ENCODE measurements at regions not wholly inside any gene's neighbourhood (a gene's known extent, or its start where the extent isn't known, plus 50 kb on each side); places are given as distances from the start of the nearest gene placed in this dataset.

GRCh38 chr22:19648419-19648929 lies 65.8 kb upstream of the SEPTIN5 start:
- H3K9me3 ChIP-seq (ENCODE audit: low read length) = peaks cover 14% of the 10 kb centered on the region
- no peak overlapping the region for H2AFZ ChIP-seq (ENCODE audit: low read length)
- H3K9me2 ChIP-seq (ENCODE audit: insufficient read depth, low read length) = no peaks in the 10 kb centered on the region
- no peaks in the 10 kb centered on the region for H3K79me2 ChIP-seq (ENCODE audit: insufficient read depth, low read depth, low read length)
- no peaks in the 10 kb centered on the region for H3K36me3 ChIP-seq (ENCODE audit: insufficient read depth, low read length)
- no peak overlapping the region for H3K4me3 ChIP-seq (ENCODE audit: low read depth, low read length, poor library complexity, severe bottlenecking)
- no peaks in the 10 kb centered on the region for H3K4me1 ChIP-seq (ENCODE audit: insufficient read depth, low read length, poor library complexity, severe bottlenecking)
- H3K27ac ChIP-seq (ENCODE audit: low read depth, low read length, poor library complexity, severe bottlenecking) = no peak overlapping the region
- POLR2A ChIA-PET = interaction anchor here (0.7 kb wide), 1 partner anchor 337 kb away, joined by 3 read pairs; no protein-coding TSS in a partner anchor
- CTCF ChIA-PET (ENCODE audit: unreplicated experiment) = no interaction called here
- no peaks in the 10 kb centered on the region for H4K20me1 ChIP-seq (ENCODE audit: insufficient read depth, low read length)
- no TSS peak for BruUV-seq (replicated peaks)
- intact Hi-C loops (cut with micrococcal nuclease; ENCODE audit: unreplicated experiment) = no loop called here
- TF ChIP-seq, protein P1, sequence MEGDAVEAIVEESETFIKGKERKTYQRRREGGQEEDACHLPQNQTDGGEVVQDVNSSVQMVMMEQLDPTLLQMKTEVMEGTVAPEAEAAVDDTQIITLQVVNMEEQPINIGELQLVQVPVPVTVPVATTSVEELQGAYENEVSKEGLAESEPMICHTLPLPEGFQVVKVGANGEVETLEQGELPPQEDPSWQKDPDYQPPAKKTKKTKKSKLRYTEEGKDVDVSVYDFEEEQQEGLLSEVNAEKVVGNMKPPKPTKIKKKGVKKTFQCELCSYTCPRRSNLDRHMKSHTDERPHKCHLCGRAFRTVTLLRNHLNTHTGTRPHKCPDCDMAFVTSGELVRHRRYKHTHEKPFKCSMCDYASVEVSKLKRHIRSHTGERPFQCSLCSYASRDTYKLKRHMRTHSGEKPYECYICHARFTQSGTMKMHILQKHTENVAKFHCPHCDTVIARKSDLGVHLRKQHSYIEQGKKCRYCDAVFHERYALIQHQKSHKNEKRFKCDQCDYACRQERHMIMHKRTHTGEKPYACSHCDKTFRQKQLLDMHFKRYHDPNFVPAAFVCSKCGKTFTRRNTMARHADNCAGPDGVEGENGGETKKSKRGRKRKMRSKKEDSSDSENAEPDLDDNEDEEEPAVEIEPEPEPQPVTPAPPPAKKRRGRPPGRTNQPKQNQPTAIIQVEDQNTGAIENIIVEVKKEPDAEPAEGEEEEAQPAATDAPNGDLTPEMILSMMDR (conservative IDR thresholded peaks at IDR 0.05; ENCODE audit: low read length) = no peak
- TF ChIP-seq EZH2phosphoT487 (IDR thresholded peaks at IDR 0.05; ENCODE audit: borderline replicate concordance, low read depth, low read length) = no peak
- DNase-seq (ENCODE audit: low spot score) = peak; percentile 51
- H3K4me2 ChIP-seq (ENCODE audit: low read length) = no peak overlapping the region

- Histone ChIP-seq H3K4me3 (ENCODE audit: low read depth, low read length, poor library complexity, severe bottlenecking) (no peak overlapping the region), H3K36me3 (ENCODE audit: insufficient read depth, low read length) (no peaks in the 10 kb centered on the region), H3K27ac (ENCODE audit: low read depth, low read length, poor library complexity, severe bottlenecking) (no peak overlapping the region), H3K9me2 (ENCODE audit: insufficient read depth, low read length) (no peaks in the 10 kb centered on the region), H2AFZ (ENCODE audit: low read length) (no peak overlapping the region), H3K9me3 (ENCODE audit: low read length) (peaks cover 14% of the 10 kb centered on the region), H3K79me2 (ENCODE audit: insufficient read depth, low read depth, low read length) (no peaks in the 10 kb centered on the region), H4K20me1 (ENCODE audit: insufficient read depth, low read length) (no peaks in the 10 kb centered on the region), H3K4me1 (ENCODE audit: insufficient read depth, low read length, poor library complexity, severe bottlenecking) (no peaks in the 10 kb centered on the region), H3K4me2 (ENCODE audit: low read length) (no peak overlapping the region)
- no peak for DNase-seq (ENCODE audit: low spot score)
- POLR2A ChIA-PET = no interaction called here
- TF ChIP-seq, protein P1 (conservative IDR thresholded peaks at IDR 0.05; ENCODE audit: low read length) = no peak
- no peak for TF ChIP-seq EZH2phosphoT487 (IDR thresholded peaks at IDR 0.05; ENCODE audit: borderline replicate concordance, low read depth, low read length)
- CTCF ChIA-PET (ENCODE audit: unreplicated experiment) = no interaction called here
- intact Hi-C loops (cut with micrococcal nuclease; ENCODE audit: unreplicated experiment) = no loop called here
- no TSS peak for BruUV-seq (replicated peaks)
Measured at GRCh38 chr22:19652316-19652715, 62.0 kb upstream of the SEPTIN5 start.

- no peak for DNase-seq (ENCODE audit: low spot score)
- no peaks in the 10 kb centered on the region for H3K9me2 ChIP-seq (ENCODE audit: insufficient read depth, low read length)
- CTCF ChIA-PET (ENCODE audit: unreplicated experiment) = no interaction called here
- POLR2A ChIA-PET = no interaction called here
- no peaks in the 10 kb centered on the region for H3K4me1 ChIP-seq (ENCODE audit: insufficient read depth, low read length, poor library complexity, severe bottlenecking)
- H4K20me1 ChIP-seq (ENCODE audit: insufficient read depth, low read length) = no peaks in the 10 kb centered on the region
- H3K4me2 ChIP-seq (ENCODE audit: low read length) = no peak overlapping the region
- no peaks in the 10 kb centered on the region for H3K36me3 ChIP-seq (ENCODE audit: insufficient read depth, low read length)
- no peak overlapping the region for H2AFZ ChIP-seq (ENCODE audit: low read length)
- BruUV-seq (replicated peaks) = no TSS peak
- TF ChIP-seq, protein P1 (conservative IDR thresholded peaks at IDR 0.05; ENCODE audit: low read length) = no peak
- no peak for TF ChIP-seq EZH2phosphoT487 (IDR thresholded peaks at IDR 0.05; ENCODE audit: borderline replicate concordance, low read depth, low read length)
- H3K27ac ChIP-seq (ENCODE audit: low read depth, low read length, poor library complexity, severe bottlenecking) = no peak overlapping the region
- 0 out of 2 replicates have a peak, but pooled peaks cover under 1% of the 10 kb centered on the region for H3K9me3 ChIP-seq (ENCODE audit: low read length)
- intact Hi-C loops (cut with micrococcal nuclease; ENCODE audit: unreplicated experiment) = no loop called here
- H3K79me2 ChIP-seq (ENCODE audit: insufficient read depth, low read depth, low read length) = no peaks in the 10 kb centered on the region
- H3K4me3 ChIP-seq (ENCODE audit: low read depth, low read length, poor library complexity, severe bottlenecking) = no peak overlapping the region
Measured at GRCh38 chr22:19654338-19654987, 59.8 kb upstream of the SEPTIN5 start.

Data from OCI-LY7 (cell line).